Left lobe of liver (tissue), 2 donors: ENCODE measurements at regions not wholly inside any gene's neighbourhood (a gene's known extent, or its start where the extent isn't known, plus 50 kb on each side); places are given as distances from the start of the nearest gene placed in this dataset.

Experiments
- ATAC-seq: fragments of 200-7000 bp; cut with Tn5 transposase; one replicate; pipeline ENCODE4 v1.9.1; 2020; ENCODE audit warnings: mild to moderate bottlenecking, moderate library complexity
- DNase-seq: peaks from one replicate; pipeline ENCODE4 v3.0.0-alpha.2; 2020; ENCODE audit warnings: low spot score
- donor health status: DM: no; HTN: no; CAD: no; lungs with moderate emphysema.
- donor health status: DM: no; HTN: yes; CAD: no.

GRCh38 chr10:49243610-49244283 is 55.2 kb upstream of the C10orf71 start:
- DNase-seq, result no peak
- ATAC-seq, result peak; percentile 55

GRCh38 chr10:49243139-49243538 is 54.9 kb upstream of the TMEM273 start:
- DNase-seq, result no peak
- no peak for ATAC-seq

DNA sequence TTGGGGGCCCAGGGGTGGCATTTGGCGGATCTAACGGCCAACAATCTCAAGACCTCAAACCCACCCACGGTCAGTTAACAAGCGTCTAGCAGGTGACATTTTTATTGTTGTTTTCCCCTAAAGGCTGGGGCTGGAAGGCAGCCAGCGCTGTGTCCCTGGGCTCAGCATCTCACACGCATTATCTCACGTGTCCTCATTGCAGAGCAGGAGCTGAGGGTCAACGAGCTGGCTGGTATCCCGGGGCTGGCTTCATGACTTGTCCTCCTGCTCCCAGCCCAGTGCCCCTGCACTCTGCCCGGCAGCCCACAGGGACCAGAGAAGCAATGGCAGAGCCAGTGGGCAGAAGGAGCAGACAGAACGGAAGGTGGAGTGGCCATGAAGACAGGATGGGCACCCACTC is 54.4 kb upstream of the TMEM273 start:
- ATAC-seq (peak; percentile 44), DNase-seq (no peak)

DNA sequence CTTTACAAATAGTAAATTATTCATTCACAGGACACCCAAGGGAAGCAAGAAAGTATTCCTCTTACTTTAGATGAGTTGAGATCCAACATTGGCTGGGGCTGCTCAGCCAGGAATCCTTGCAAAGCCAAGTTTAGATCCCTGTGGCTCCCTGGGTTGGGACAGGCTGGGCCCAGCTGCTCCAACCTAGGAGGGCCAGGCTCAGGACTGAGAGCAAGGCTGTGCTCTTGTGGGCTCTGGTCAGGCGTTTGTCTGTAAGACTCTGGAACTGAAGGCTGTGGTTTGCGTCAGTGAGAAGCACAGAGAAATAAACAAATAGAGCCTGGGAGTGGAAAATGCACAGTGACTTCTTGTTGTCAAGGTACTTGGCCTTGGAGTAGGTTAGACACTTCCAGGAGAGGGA is 53.2 kb upstream of the TMEM273 start:
- DNase-seq, result no peak
- no peak for ATAC-seq

GRCh38 chr10:49240946-49241345 is 52.8 kb upstream of the TMEM273 start:
- DNase-seq (no peak), ATAC-seq (peak; percentile 23)
